A204.1 (cell line): ENCODE measurements at regions not wholly inside any gene's neighbourhood (a gene's known extent, or its start where the extent isn't known, plus 50 kb on each side); places are given as distances from the start of the nearest gene placed in this dataset.
A peak's percentile ranks its signal among the peaks of the same experiment; 100 is the strongest.

Source experiments
- FAIRE-seq: peaks from 2 replicates; lab custom pipeline; 2012; peaks lifted over from hg19 to GRCh38; lab: Jason Lieb, UNC

- FAIRE-seq: no peak
Observed at GRCh38 chr13:57918086-57918485, 286.5 kb downstream of the PCDH17 start.

GRCh38 chr13:57918913-57919312, 287.4 kb downstream of the PCDH17 start:
- no peak for FAIRE-seq

DNA sequence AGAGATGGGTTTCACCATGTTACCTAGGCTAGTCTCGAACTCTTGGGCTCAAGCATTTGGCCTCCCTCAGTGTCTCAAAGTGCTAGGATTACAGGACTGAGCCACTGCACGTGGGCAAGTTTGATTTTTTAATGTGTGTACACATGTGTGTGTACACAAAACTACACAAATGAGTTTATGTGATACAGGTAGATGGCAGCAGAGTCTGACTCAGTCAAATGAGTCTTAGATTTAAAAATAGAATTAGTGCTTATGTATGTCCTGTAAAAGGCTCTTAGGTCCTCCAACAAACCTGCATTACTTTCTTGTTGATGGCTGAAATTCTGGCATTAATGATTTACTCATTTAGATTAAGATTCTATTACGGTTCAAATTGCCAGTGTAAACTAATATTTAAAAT, 293.7 kb downstream of the PCDH17 start:
- FAIRE-seq: no peak

GRCh38 chr13:57925751-57926150, 294.2 kb downstream of the PCDH17 start:
- no peak for FAIRE-seq

DNA sequence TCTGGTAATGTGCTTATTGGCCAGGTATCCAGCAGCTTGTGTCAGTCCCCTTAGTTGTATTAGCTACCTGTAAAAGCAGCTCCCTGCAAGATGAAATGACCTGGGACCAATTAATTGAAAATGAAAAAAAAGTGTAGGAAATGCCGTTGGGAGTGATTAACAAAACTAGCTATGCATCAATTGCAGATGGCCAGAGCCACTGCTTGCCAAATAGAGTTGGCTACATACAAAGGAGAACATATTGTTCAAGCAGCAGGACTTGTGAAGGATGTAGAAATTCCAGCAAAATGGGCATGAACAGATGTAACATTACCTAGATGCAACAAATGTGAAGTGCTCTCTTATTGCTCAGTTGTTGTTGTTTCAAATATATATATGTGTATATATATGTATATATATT, 300.5 kb downstream of the PCDH17 start:
- FAIRE-seq: no peak

GRCh38 chr13:57933606-57934005, 302.1 kb downstream of the PCDH17 start:
- no peak for FAIRE-seq

DNA sequence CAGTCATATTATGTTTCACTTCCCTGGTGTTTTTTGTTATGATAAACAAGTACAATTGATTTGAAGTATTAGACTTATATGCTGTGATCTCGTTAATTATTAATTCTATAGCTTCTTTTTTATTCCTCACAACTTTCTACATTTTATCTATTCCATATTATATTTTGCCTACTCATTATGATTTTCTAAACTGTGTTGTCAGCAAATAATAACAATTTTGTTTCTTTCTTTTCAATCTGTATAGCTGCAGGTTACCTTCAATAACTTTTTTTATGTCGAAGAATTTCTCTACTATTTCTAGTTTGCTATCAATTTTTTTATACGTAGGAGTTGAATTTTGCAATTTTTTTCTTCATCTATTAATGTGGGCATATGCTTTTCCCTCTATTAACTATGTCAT, 304.4 kb downstream of the PCDH17 start:
- no peak for FAIRE-seq

DNA sequence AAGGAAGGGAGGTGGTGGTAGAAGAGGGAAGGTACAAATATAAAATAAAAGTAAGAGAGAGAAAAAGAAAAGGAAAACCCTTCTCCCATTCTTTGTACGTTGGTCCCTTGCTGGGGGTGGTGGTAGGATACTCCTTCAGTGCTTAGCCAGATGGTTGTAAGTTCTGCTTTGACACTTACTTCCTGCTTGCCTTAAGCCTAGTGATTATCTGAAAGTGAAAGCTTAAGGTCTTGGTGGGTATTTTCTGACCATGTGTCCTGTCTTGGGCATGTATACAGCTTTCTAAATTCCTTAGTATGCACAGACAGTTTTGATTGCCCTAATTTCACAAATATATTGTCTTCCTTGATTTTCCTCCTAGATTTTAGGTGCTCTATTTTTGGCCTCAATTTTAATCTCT, 314.8 kb downstream of the PCDH17 start:
- FAIRE-seq: no peak

DNA sequence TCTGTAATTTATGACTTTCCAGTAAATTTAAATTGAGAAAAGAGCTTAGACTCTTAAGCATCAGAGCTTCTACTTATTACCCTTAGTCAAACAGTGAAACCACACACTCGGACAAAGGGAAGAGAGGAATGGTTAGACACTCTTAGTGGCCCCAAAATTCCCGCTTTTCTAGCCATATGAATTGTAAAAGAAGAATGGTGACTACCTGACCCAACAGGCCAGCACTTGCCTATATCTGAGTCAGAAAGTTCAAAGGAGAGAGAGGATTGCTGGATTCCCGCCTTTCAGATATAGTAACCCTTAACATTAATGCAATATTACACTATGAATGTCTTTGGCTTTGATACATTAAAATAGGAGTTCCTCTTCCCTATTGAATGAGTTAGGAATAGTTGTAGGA, 317.3 kb downstream of the PCDH17 start:
- FAIRE-seq: no peak

GRCh38 chr13:57969951-57970350, 338.4 kb downstream of the PCDH17 start:
- no peak for FAIRE-seq

DNA sequence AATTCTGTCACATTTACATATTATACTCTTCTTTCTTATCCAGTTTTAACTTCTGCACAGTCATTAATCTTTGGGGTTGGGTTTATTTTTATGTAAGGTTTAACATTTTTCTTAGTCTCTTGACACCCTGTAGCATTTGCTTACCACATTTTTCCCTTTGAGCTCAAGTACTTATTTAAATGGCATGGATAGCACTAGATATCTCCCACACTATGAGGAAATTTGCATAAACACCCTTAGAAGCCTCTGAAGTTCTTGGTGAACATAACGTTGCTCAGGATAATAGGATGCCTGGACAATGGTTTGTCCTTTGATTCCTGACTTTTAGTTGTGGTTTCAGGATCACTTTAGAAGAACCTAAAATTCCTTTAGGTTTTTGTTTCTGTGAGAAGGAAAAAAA, 338.9 kb downstream of the PCDH17 start:
- no peak for FAIRE-seq

- no peak for FAIRE-seq
Observed at GRCh38 chr13:57982782-57983181, 351.2 kb downstream of the PCDH17 start.

DNA sequence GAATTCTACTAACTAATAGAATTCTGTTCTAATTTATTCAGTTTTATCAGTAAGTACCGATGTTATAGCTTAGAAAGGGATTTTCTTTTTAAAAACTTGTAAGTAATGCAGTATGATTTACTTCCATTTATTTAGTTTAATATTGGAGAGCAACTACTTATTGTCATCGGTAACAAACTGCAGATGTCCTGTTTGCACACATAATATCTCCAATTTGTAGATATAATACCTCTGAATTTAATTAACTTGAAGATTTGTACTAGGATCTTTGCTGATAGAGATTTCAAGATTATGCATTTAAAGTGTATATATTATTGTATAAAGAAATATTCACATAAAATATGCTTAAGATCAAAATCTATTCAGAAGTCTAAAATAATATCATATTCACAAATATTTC, 356.7 kb downstream of the PCDH17 start:
- peak; percentile 58 for FAIRE-seq

GRCh38 chr13:57991041-57991440, 359.5 kb downstream of the PCDH17 start:
- no peak for FAIRE-seq

DNA sequence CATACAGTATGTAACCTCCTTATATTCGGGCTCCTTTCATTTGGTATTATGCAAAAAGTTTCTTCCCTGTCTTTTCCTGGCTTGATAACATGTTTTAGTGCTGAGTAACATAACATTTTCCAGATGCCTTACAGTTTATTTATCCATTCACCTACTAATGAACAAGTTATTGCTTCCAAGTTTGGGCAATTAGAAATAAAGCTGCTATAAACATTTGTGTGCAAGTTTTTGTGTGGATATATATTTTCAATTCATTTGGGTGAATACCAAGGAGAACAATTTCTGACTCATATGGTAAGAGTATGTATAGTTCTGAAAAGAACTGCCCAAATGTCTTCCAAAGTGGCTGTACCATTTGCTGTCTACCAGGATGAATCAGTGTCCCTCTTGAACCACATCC, 360.9 kb downstream of the PCDH17 start:
- no peak for FAIRE-seq

DNA sequence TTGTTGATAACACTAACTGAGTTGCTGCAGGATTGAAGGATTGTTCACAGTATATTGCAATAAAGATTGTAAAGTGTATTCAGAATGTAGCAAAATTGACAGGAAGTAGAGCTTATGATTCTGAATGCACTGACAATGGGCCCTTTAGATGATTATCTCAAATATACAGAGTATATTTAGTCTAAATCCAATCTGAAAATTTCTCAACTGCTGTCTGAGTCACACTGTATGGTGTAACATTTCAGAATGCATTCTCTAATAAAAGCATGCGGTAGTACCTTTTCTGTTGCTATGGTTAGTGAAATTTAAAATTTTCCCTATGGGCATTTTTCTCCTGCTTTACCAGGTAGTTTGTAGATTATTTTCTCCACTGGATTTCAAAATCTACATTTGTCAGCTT, 365.2 kb downstream of the PCDH17 start:
- no peak for FAIRE-seq

DNA sequence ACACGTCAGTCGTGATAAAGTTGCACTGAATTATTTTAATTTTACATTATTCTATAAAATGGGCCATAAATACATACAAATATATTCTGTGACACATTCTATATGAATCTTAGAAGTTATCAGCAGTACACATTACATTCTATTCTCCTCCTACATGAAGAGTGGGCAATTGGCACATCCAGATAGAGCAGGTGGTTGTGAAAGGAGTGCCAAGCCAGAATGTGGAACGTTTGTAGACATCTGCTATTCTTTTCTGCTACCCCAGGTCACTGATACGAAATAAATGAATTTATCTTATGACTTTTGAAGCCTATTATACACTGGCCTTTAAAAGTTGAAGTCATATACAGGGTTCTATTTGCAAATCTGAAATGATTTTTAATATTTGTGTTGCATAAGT, 373.2 kb downstream of the PCDH17 start:
- no peak for FAIRE-seq

GRCh38 chr13:58018020-58018419, 386.5 kb downstream of the PCDH17 start:
- no peak for FAIRE-seq

DNA sequence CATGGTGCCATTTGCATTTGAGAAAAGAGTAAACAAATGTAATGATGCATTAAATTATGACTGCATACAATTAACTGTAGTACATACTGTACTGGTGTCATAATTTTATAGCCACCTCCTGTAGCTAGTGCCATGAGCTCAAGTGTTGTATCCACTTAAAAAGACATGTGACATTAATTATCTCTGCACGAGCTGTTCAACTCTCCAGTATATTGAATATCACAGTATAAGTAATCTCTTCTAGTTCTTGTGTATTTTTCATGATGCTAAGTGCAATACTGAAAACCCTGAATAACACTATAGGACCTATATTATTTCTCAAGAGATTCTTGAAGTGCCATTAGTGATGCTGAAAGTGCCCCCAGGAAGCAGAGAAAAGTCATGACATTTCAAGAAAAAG, 387.3 kb downstream of the PCDH17 start:
- no peak for FAIRE-seq

DNA sequence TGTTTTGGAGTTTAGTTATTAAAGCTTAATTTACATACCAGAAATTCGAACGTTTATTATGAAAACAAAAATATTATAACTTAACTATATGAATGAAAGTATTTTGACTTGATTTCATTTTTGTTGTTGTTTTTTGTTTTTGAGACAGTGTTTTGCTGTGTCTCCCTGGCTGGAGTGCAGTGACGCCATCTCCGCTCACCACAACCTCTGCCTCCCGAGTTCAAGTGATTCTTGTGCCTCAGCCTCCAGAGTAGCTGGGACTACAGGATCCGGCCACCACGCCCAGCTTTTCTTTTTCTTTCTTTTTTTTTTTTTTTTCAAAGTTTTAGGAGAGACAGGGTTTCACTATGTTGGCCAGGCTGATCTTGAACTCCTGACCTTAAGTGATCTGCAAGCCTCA, 392.6 kb downstream of the PCDH17 start:
- FAIRE-seq: no peak

DNA sequence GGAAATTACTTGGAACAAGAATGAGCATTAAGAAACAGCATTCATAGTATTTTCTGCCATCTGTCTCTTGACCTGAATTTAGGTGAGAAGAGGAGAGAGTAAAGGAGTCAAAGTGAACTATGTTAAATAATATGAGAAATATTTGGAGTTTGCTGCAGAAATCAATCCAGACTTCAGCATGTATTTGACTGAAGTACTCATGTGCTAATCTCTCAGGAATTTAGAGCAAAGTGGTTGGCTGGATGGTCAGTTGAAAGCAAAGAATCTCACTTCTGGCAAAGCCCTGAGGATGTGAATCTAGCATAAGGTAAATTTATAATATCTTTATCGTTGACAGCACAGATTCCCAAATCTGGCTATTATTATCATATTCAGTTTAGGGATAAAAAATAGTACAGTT, 394.3 kb downstream of the PCDH17 start:
- no peak for FAIRE-seq

GRCh38 chr13:58032676-58033460, 401.3 kb downstream of the PCDH17 start:
- no peak for FAIRE-seq

GRCh38 chr13:58043971-58044370, 412.4 kb downstream of the PCDH17 start:
- no peak for FAIRE-seq

- no peak for FAIRE-seq
Observed at GRCh38 chr13:58048670-58049069, 417.1 kb downstream of the PCDH17 start.

DNA sequence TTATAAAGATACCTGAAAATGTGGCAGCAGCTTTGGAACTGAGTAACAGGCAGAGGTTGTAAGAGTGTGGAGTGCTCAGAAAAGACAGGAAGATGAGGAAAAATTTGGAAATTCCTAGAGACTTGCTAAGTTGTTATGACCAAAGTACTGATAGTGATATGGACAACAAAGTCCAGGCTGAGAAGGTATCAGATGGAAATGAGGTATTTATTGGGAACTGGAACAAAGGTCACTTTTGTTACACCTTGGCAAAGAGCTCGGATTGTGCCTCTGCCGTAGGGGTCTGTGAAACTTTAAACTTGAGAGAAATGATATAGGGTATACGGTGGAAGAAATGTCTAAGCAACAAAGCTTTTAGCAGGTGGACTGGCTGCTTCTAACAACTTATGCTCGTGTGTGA, 419.9 kb downstream of the PCDH17 start:
- no peak for FAIRE-seq
